Muscle layer of colon (tissue), 2 donors: ENCODE measurements at regions not wholly inside any gene's neighbourhood (a gene's known extent, or its start where the extent isn't known, plus 50 kb on each side); places are given as distances from the start of the nearest gene placed in this dataset.

ENCODE experiments used
- H3K27ac ChIP-seq: one replicate; pipeline ENCODE4 v1.7.0; 2013; ENCODE audit warnings: low read depth, mild to moderate bottlenecking, low read length, moderate library complexity
- H3K27me3 ChIP-seq, 2 donors: one replicate each; pipeline ENCODE4 v1.7.0; 2013; ENCODE audit warnings: low read length in 2 of 2, mild to moderate bottlenecking in 2 of 2; ENCODE audit not compliant: insufficient read depth in 2 of 2, control insufficient read depth in 1 of 2
- H3K36me3 ChIP-seq: one replicate; pipeline ENCODE4 v1.7.0; 2013; ENCODE audit warnings: mild to moderate bottlenecking, low read length; ENCODE audit not compliant: insufficient read depth
- H3K4me1 ChIP-seq: one replicate; pipeline ENCODE4 v1.7.0; 2013; ENCODE audit warnings: mild to moderate bottlenecking, low read length; ENCODE audit not compliant: insufficient read depth
- H3K4me3 ChIP-seq, 2 donors: one replicate each; pipeline ENCODE4 v1.7.0; 2013; ENCODE audit warnings: low read length in 2 of 2, low read depth in 1 of 2, mild to moderate bottlenecking in 1 of 2, moderate library complexity in 1 of 2
- H3K9ac ChIP-seq: one replicate; pipeline ENCODE4 v1.7.0; 2013; ENCODE audit warnings: low read length
- H3K9me3 ChIP-seq: one replicate; pipeline ENCODE4 v1.7.0; 2013; ENCODE audit warnings: mild to moderate bottlenecking, low read length
- donor health status: abdominal sarcoma.
- donor health status: Adenocarcinoma of cecum.

DNA sequence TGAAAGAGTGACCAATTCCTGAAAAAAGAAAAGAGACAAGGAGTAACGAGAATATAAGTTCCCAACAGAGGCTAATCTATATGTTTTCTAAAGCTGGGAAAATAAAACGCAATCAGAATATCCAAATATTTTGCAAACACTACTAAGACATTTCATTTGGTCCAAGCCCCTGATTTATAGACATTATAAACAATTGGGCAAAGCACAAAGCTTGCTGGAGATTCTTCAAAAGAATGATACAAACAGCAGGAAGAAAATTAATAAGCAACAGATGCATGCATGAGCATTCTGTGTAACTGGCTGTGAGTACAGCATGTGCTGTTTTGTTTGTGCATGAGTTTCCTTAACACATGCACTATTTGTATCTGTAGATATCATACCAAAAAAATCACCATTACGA, 552.9 kb downstream of the LTN1 start:
- Histone ChIP-seq H3K9me3 (no peaks in the 10 kb centered on the region), H3K4me3 (no peak overlapping the region), H3K27ac (no peak overlapping the region), H3K27me3 (no peaks in the 10 kb centered on the region), H3K36me3 (no peaks in the 10 kb centered on the region), H3K4me1 (no peaks in the 10 kb centered on the region), H3K9ac (no peak overlapping the region)

DNA sequence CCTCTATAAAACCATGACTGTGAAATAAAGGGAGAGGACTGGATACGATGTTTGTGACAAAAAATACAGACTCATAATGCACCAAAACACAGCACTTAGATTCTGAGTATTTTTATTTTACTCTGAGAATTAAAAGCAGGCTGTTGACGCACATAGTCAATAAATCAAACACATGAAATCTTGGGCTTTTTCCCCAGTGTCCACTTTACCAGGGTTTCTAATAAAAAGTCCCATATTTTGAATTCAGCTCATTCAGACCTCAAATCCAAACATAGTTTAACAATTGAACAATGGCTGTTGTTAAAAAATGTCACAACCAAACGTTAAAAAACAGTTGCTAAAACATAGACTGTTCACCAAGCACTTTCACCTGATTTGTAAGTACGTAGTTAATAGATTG, 553.4 kb downstream of the LTN1 start:
- H3K36me3 ChIP-seq = no peaks in the 10 kb centered on the region
- H3K9me3 ChIP-seq = no peaks in the 10 kb centered on the region
- no peak overlapping the region for H3K9ac ChIP-seq
- no peaks in the 10 kb centered on the region for H3K27me3 ChIP-seq
- H3K4me3 ChIP-seq = no peak overlapping the region
- no peaks in the 10 kb centered on the region for H3K4me1 ChIP-seq
- no peak overlapping the region for H3K27ac ChIP-seq

DNA sequence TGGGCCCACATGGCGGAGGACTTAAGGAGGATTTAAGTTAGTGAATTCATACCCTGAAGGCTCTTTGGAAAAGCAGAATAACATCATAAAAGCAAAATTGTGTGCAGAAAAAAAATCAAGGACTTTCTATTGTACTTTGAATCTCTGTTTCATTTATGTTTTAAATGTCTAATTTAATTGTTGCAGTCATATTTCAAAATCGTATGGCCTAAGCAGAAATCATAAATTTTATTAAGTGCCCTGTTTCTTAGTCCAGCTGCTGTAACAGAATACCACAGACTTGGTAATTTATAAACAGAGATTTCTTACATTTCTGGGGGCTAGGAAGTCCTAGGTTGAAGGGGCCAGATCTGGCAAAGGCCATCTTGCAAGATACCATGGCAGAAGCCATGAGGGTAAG, 555.6 kb downstream of the LTN1 start:
- H3K4me1 ChIP-seq = no peaks in the 10 kb centered on the region
- no peaks in the 10 kb centered on the region for H3K27me3 ChIP-seq
- H3K9me3 ChIP-seq = no peaks in the 10 kb centered on the region
- H3K9ac ChIP-seq = no peak overlapping the region
- no peak overlapping the region for H3K27ac ChIP-seq
- H3K36me3 ChIP-seq = no peaks in the 10 kb centered on the region
- no peak overlapping the region for H3K4me3 ChIP-seq

DNA sequence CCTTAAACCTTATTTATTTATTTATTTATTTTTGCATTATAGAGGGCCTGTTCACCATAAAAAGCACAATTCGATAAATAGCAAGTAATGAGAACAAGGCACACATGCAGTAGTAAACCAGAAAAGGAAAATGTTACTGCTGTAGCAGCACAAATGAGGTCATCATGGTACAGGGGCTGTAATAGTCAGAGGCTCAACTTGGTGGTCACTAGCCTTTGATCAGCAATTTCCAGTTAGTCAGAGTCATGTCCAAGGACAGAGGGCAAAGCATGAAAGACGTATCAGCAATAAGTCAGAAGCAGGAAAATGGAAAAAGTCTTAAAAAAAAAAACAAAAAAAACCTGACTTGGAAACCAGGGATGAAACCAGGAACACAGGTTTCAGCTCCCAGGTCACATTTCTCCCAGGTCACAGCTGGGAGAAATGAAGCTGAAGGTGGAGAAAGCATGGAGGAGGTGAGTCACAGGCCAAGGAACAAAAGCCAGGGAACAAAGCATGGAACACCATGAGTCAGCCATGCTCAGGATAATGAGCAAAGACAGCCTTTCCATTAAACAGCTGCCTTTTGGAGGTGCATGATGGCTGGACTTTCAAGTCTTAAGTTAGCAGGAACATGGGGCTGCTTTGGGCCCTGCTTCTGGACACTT, 556.3 kb downstream of the LTN1 start:
- Histone ChIP-seq H3K9ac (no peak overlapping the region), H3K9me3 (no peaks in the 10 kb centered on the region), H3K4me1 (no peaks in the 10 kb centered on the region), H3K27ac (no peak overlapping the region), H3K4me3 (no peak overlapping the region), H3K36me3 (no peaks in the 10 kb centered on the region), H3K27me3 (no peaks in the 10 kb centered on the region)

DNA sequence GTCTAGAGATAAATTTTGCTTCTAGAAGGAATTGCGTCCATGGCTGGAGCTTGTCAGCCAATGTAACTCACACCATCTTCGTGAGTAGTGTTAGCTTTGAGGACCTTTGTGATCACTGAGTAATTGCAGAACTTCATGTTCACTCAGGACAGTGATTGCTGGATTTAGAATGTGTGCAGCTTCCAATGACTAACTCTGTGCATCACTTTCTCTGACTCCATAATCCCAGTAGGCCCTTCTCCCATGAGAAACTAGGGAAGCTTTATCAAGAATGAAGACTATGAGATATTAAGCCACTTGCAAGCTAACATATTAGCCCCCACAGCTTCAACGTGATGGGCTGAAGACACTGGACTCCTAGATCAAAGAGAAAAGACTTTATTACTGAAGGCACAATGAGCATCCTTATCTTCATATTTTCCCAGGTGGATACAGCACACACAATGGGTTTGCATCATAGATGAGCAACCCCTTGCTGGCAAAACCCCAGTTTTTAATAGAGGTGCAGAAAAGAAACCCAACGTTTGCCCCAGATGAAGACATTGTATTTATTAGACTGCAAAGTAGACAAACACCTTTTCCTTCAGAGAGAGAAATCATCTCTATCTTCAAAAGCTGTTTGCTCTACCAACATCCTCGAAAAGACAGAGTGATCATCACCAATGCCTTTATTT, 561.0 kb downstream of the LTN1 start:
- no peak overlapping the region for H3K4me3 ChIP-seq
- no peaks in the 10 kb centered on the region for H3K9me3 ChIP-seq
- no peaks in the 10 kb centered on the region for H3K36me3 ChIP-seq
- H3K4me1 ChIP-seq = no peaks in the 10 kb centered on the region
- no peaks in the 10 kb centered on the region for H3K27me3 ChIP-seq
- no peak overlapping the region for H3K9ac ChIP-seq
- no peak overlapping the region for H3K27ac ChIP-seq

DNA sequence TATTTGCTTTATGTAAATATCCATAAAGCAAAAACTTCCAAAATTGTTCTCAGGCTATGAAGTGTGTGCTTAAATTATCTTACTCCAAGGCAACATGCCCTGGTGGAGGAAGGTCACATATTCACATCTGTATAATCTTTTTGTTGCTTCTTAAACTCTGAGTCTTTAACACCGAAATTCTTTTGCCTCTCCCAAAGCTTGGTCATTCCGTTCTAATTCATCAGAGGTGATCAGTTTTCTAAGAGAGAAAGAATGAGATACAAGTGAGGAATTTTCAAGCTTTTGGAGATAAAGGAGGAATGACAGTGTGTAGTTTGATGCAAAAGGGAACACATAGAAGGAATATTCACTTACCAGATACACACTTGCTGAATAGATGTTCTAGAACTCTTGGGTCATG, 561.7 kb downstream of the LTN1 start:
- H3K9me3 ChIP-seq = no peaks in the 10 kb centered on the region
- no peak overlapping the region for H3K27ac ChIP-seq
- H3K36me3 ChIP-seq = no peaks in the 10 kb centered on the region
- no peaks in the 10 kb centered on the region for H3K4me1 ChIP-seq
- H3K4me3 ChIP-seq = no peak overlapping the region
- no peak overlapping the region for H3K9ac ChIP-seq
- H3K27me3 ChIP-seq = no peaks in the 10 kb centered on the region

DNA sequence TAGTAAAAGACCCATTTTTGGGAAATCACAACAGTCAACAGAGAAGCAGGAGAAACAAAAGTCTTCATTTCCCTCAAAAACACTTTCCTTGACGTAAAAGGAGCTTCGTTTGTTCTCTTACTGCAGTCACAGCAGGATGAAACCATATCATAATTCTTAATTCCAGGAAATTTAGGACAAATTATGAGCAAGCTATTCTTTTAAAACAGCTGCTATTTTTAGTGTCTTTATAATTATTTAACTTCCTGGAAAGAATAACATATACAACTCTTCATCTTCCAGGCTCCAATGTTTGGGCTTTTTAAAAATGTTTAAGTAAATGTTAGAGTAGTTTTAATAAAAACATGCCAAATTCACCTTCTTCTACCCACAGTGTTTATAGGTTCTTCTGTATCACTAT, 563.5 kb downstream of the LTN1 start:
- Histone ChIP-seq H3K9ac (no peak overlapping the region), H3K27me3 (no peaks in the 10 kb centered on the region), H3K9me3 (no peaks in the 10 kb centered on the region), H3K4me3 (no peak overlapping the region), H3K27ac (no peak overlapping the region), H3K4me1 (no peaks in the 10 kb centered on the region), H3K36me3 (no peaks in the 10 kb centered on the region)

DNA sequence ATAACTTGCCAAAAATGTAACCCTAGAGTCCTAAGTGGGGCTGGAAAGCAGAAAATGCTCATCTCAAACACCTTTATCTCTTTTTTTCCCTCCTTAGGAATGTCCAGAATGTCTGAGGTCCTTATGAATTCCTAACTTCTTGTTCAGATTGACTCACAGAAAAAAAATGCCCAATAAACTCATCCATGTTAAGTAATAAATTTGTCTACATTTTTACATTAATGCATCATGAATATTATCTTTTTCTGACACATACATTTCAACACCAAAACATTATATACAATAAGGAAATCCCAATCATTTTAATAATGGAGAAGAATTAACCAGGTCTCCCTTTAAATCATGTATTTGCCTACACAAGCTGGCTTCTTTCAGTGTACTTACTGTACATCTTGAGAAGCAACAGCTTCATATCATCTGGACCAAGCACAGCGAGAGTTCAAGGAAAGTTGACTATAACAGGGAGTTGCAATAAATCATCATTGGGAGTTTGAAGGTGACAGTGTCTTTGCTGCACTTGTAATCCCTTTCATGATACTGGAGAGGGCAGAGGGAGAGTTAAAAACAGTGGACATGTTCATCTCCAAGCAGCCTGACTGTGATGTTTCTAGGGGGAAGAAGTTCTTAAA, 565.2 kb downstream of the LTN1 start:
- Histone ChIP-seq H3K9me3 (no peaks in the 10 kb centered on the region), H3K4me3 (no peak overlapping the region), H3K4me1 (no peaks in the 10 kb centered on the region), H3K27me3 (no peaks in the 10 kb centered on the region), H3K27ac (no peak overlapping the region), H3K36me3 (no peaks in the 10 kb centered on the region), H3K9ac (no peak overlapping the region)

DNA sequence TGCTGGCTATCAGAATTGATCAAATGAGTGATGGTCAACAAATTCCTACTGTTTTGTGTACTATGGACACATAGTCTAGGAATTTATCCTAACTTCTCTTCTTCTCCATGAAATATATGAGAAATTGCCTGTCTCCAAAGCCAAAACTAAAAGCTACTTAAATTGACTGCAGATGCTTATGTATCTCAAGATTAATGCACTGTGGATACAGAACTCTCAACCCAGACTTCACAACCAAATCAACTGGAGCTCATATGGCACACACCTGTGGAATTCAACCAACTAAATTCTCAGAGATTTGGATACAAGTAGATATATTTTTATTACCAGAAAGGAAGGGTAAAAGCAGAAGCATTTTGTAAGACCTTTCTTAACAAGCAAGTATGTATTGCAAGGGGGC, 566.1 kb downstream of the LTN1 start:
- Histone ChIP-seq H3K27ac (no peak overlapping the region), H3K9ac (no peak overlapping the region), H3K27me3 (no peaks in the 10 kb centered on the region), H3K4me1 (no peaks in the 10 kb centered on the region), H3K4me3 (no peak overlapping the region), H3K9me3 (no peaks in the 10 kb centered on the region), H3K36me3 (no peaks in the 10 kb centered on the region)

DNA sequence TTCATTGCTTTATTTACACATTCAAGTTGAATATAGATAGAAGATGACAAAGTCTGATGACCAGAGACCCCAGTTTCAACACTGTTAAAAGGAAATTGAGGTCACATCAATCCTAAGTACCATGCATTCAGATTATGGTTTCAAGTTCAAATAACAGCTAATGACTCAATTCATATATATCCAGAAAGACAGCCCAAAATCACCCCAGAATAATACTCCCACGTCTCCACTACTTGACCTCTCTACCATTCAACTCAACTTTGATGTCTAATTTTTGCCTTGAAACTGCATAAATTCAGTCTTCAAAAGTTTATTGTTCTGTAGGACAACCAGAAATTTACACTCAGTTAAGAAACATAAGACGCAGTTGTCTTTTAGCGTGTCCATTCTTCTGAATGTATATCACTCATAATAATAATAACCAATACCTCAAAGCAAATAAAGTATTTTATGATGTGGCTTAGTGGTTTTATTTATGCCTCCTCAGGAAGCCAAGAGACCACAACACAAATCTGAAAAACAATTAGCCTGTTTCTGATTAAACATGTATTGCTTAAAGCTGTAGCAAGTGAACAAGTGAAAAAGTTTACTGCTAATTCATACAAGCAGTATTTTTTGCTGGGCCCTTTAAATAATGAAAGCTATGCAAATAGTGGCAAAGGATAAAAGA, 569.0 kb downstream of the LTN1 start:
- Histone ChIP-seq H3K27me3 (no peaks in the 10 kb centered on the region), H3K4me3 (no peak overlapping the region), H3K9ac (no peak overlapping the region), H3K9me3 (no peaks in the 10 kb centered on the region), H3K4me1 (peaks cover 4% of the 10 kb centered on the region), H3K27ac (no peak overlapping the region), H3K36me3 (no peaks in the 10 kb centered on the region)

DNA sequence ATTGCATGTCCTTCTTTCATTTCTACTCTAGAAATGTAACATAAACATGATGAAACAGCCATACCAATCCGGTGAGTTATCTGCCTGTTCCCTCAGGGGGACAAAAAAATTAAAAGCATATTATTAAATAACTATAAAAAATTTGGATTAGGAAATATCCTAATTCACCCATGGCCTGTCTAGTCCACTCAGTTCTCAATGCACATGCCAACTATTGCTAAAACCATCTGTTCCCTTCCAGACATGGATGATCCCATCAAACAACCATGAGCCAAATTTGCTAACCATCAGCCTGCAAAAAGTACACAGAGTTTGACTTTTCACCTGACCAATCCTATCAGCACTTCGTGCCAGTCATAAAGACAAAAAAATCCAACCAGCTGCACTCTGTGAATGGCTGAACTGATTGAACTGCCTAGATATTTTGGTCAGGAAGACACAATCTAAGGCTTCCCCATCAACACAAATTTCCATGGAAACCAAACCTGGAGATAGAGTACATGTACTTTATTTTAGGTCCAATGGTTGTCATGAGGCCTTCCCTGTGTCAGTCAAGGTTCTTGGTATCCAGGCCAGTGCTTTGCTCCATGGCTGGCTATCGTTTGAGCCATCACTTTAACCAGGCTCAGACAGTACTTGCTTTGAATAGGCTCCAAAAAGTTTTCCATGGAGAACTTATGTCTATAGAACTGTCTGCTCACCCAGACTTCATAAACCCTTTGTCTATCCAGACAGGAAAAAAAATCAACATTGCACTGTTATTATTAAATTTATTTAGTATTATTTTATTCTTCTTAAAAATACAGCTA, 570.8 kb downstream of the LTN1 start:
- H3K9me3 ChIP-seq = no peaks in the 10 kb centered on the region
- no peak overlapping the region for H3K27ac ChIP-seq
- no peak overlapping the region for H3K9ac ChIP-seq
- H3K27me3 ChIP-seq = no peaks in the 10 kb centered on the region
- no peak overlapping the region for H3K4me3 ChIP-seq
- peaks cover 4% of the 10 kb centered on the region for H3K4me1 ChIP-seq
- no peaks in the 10 kb centered on the region for H3K36me3 ChIP-seq
